CD14-positive monocyte (primary cell): ENCODE measurements at regions not wholly inside any gene's neighbourhood (a gene's known extent, or its start where the extent isn't known, plus 50 kb on each side); places are given as distances from the start of the nearest gene placed in this dataset.

Experiments used
- DNase-seq, 3 donors: peaks; one replicate each; pipeline ENCODE4 v3.0.0-alpha.2; 2011 to 2022
- H2AFZ ChIP-seq: 2 replicates; pipeline ENCODE4 v1.6.0; 2012; ENCODE audit warnings: mild to moderate bottlenecking, low read depth, low read length, inconsistent platforms; ENCODE audit not compliant: insufficient read depth, poor library complexity, severe bottlenecking
- H3K27ac ChIP-seq, 2 donors: 1 replicate in 1 of 2; 2 replicates in 1 of 2; pipeline ENCODE4 v1.5.1; 2012 to 2013; ENCODE audit warnings: low read length in 2 of 2, control low read depth in 1 of 2, inconsistent platforms in 1 of 2, low read depth in 1 of 2, mild to moderate bottlenecking in 1 of 2
- H3K27me3 ChIP-seq, 2 donors: one replicate each; pipeline versions ENCODE4 v1.6.0 to v1.6.1; 2011 to 2013; ENCODE audit warnings: low read length in 2 of 2; ENCODE audit not compliant: control insufficient read depth in 2 of 2, insufficient read depth in 2 of 2
- H3K36me3 ChIP-seq, 2 donors: replicated peaks in 1 of 2; 1 replicate in 1 of 2; 2 replicates in 1 of 2; pipeline versions ENCODE4 v1.5.1 to v1.6.1; 2012 to 2013; ENCODE audit warnings: low read length in 2 of 2, control low read depth in 1 of 2, inconsistent platforms in 1 of 2, mild to moderate bottlenecking in 1 of 2; ENCODE audit not compliant: insufficient read depth in 2 of 2, control insufficient read depth in 1 of 2
- H3K4me1 ChIP-seq, 2 donors: 1 replicate in 1 of 2; 2 replicates in 1 of 2; pipeline versions ENCODE4 v1.5.1 to v1.6.1; 2012 to 2013; ENCODE audit warnings: low read length in 2 of 2, control low read depth in 1 of 2, inconsistent platforms in 1 of 2, mild to moderate bottlenecking in 1 of 2, moderate library complexity in 1 of 2; ENCODE audit not compliant: insufficient read depth in 2 of 2, control insufficient read depth in 1 of 2
- H3K4me2 ChIP-seq: replicated peaks from 2 replicates; pipeline ENCODE3; 2012; ENCODE audit warnings: low read length, moderate library complexity, mild to moderate bottlenecking; ENCODE audit not compliant: poor library complexity, severe bottlenecking; ENCODE audit errors: extremely low read depth
- H3K4me3 ChIP-seq, 3 experiments: fragments of 200-600 bp in 1 of 3; sonication (generic) in 1 of 3; replicated peaks in 1 of 3; 1 replicate in 2 of 3; 2 replicates in 1 of 3; pipeline ENCODE4 v1.5.1; 2011 to 2013; ENCODE audit warnings: low read length in 3 of 3, mild to moderate bottlenecking in 3 of 3, control low read depth in 2 of 3, low read depth in 2 of 3, inconsistent platforms in 1 of 3, moderate library complexity in 1 of 3
- H3K79me2 ChIP-seq: 2 replicates; pipeline ENCODE4 v1.6.0; 2012; ENCODE audit warnings: mild to moderate bottlenecking, control low read depth, inconsistent platforms, low read length, moderate library complexity; ENCODE audit not compliant: insufficient read depth
- H3K9ac ChIP-seq: 2 replicates; pipeline ENCODE4 v1.6.0; 2017; ENCODE audit warnings: low read length, mild to moderate bottlenecking; ENCODE audit not compliant: insufficient read depth, poor library complexity, severe bottlenecking
- H3K9me3 ChIP-seq, 2 donors: replicated peaks in 1 of 2; 1 replicate in 1 of 2; 2 replicates in 1 of 2; pipeline versions ENCODE4 v1.5.1 to v1.6.1; 2012 to 2013; ENCODE audit warnings: low read length in 2 of 2, control low read depth in 1 of 2; ENCODE audit not compliant: control insufficient read depth in 1 of 2, insufficient read depth in 1 of 2
- H4K20me1 ChIP-seq: 2 replicates; pipeline ENCODE4 v1.6.0; 2012; ENCODE audit warnings: mild to moderate bottlenecking, low read length, control low read depth, moderate library complexity; ENCODE audit not compliant: insufficient read depth
- H3K27ac Mint-ChIP-seq, 7 donors: one replicate each; pipeline ENCODE4 v1.8.0; 2020; ENCODE audit warnings: mild to moderate bottlenecking in 7 of 7, mixed read lengths in 7 of 7, moderate library complexity in 6 of 7, inconsistent platforms in 2 of 7
- H3K27me3 Mint-ChIP-seq, 3 donors: one replicate each; pipeline ENCODE4 v1.8.0; 2021 to 2022; ENCODE audit warnings: low read depth in 3 of 3, mild to moderate bottlenecking in 3 of 3, mixed read lengths in 3 of 3, moderate library complexity in 3 of 3, inconsistent platforms in 1 of 3
- H3K36me3 Mint-ChIP-seq, 2 donors: one replicate each; pipeline ENCODE4 v1.8.0; 2020; ENCODE audit warnings: mixed read lengths in 2 of 2, inconsistent platforms in 1 of 2, mild to moderate bottlenecking in 1 of 2
- H3K4me1 Mint-ChIP-seq: one replicate; pipeline ENCODE4 v1.8.0; 2020; ENCODE audit warnings: mild to moderate bottlenecking, mixed read lengths
- H3K4me3 Mint-ChIP-seq, 2 donors: one replicate each; pipeline ENCODE4 v1.8.0; 2020; ENCODE audit warnings: mild to moderate bottlenecking in 2 of 2, mixed read lengths in 2 of 2, moderate library complexity in 1 of 2
- H3K9me3 Mint-ChIP-seq, 7 donors: one replicate each; pipeline ENCODE4 v1.8.0; 2020 to 2022; ENCODE audit warnings: mixed read lengths in 7 of 7, mild to moderate bottlenecking in 6 of 7, moderate library complexity in 6 of 7, inconsistent platforms in 2 of 7
- WGBS: methylation state at CpG from one replicate; pipeline ENCODE4 v1.1.5; 2013; ENCODE audit warnings: missing lambda C conversion rate; ENCODE audit not compliant: insufficient coverage; 5-methylcytosine and 5-hydroxymethylcytosine counted together
- intact Hi-C, 2 donors: fragments of 100-400 bp; cut with micrococcal nuclease; formaldehyde crosslinking; loops; one replicate each; pipeline versions ENCODE4 v1.15.0 to v1.15.1; 2023
- TF ChIP-seq, protein P1 (sequence below): fragments of 200-600 bp; IDR thresholded peaks from one replicate; pipeline ENCODE4 v1.8.0; 2022; ENCODE audit warnings: antibody characterized with exemption, mild to moderate bottlenecking

GRCh38 chr5:13511442-13511841 is 433.0 kb downstream of the DNAH5 start:
- Histone ChIP-seq H2AFZ (no peak overlapping the region), H3K4me1 (no peaks in the 10 kb centered on the region), H3K27me3 (no peaks in the 10 kb centered on the region), H3K9me3 (no peaks in the 10 kb centered on the region), H4K20me1 (no peaks in the 10 kb centered on the region), H3K4me3 (no peak overlapping the region), H3K27ac (no peak overlapping the region), H3K4me2 (no peak overlapping the region), H3K9ac (no peak overlapping the region), H3K79me2 (no peaks in the 10 kb centered on the region), H3K36me3 (no peaks in the 10 kb centered on the region)
- no peak for DNase-seq
- TF ChIP-seq, protein P1, sequence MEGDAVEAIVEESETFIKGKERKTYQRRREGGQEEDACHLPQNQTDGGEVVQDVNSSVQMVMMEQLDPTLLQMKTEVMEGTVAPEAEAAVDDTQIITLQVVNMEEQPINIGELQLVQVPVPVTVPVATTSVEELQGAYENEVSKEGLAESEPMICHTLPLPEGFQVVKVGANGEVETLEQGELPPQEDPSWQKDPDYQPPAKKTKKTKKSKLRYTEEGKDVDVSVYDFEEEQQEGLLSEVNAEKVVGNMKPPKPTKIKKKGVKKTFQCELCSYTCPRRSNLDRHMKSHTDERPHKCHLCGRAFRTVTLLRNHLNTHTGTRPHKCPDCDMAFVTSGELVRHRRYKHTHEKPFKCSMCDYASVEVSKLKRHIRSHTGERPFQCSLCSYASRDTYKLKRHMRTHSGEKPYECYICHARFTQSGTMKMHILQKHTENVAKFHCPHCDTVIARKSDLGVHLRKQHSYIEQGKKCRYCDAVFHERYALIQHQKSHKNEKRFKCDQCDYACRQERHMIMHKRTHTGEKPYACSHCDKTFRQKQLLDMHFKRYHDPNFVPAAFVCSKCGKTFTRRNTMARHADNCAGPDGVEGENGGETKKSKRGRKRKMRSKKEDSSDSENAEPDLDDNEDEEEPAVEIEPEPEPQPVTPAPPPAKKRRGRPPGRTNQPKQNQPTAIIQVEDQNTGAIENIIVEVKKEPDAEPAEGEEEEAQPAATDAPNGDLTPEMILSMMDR, result no peak
- intact Hi-C loops, result no loop called here
- H3K27me3 Mint-ChIP-seq, result peaks cover 0 to 3% (median 0%) of the 10 kb centered on the region in 3 donors
- H3K36me3 Mint-ChIP-seq, result no peaks in the 10 kb centered on the region
- WGBS, result no CpG with 5 or more reads among the region's 2 CpGs
- no peak overlapping the region for H3K27ac Mint-ChIP-seq
- H3K9me3 Mint-ChIP-seq, result peaks cover 0 to 6% (median 4%) of the 10 kb centered on the region in 7 donors
- no peaks in the 10 kb centered on the region for H3K4me1 Mint-ChIP-seq
- no peak overlapping the region for H3K4me3 Mint-ChIP-seq

GRCh38 chr5:13510616-13511015 is 433.9 kb downstream of the DNAH5 start:
- Mint-ChIP-seq H3K4me3 (no peak overlapping the region), H3K36me3 (no peaks in the 10 kb centered on the region), H3K27me3 (peaks cover 0 to 3% (median 0%) of the 10 kb centered on the region in 3 donors), H3K4me1 (no peaks in the 10 kb centered on the region), H3K9me3 (peaks cover 0 to 6% (median 4%) of the 10 kb centered on the region in 7 donors), H3K27ac (no peak overlapping the region)
- Histone ChIP-seq H3K79me2 (no peaks in the 10 kb centered on the region), H4K20me1 (no peaks in the 10 kb centered on the region), H3K9me3 (no peaks in the 10 kb centered on the region), H3K27ac (no peak overlapping the region), H2AFZ (no peak overlapping the region), H3K4me2 (no peak overlapping the region), H3K9ac (no peak overlapping the region), H3K27me3 (no peaks in the 10 kb centered on the region), H3K36me3 (no peaks in the 10 kb centered on the region), H3K4me1 (no peaks in the 10 kb centered on the region), H3K4me3 (no peak overlapping the region)
- WGBS, result 73% methylated on average over 4 of the region's 4 CpGs
- TF ChIP-seq, protein P1, result no peak
- DNase-seq, result no peak
- intact Hi-C loops, result no loop called here
